Right lung (tissue), 2 donors: ENCODE measurements at regions not wholly inside any gene's neighbourhood (a gene's known extent, or its start where the extent isn't known, plus 50 kb on each side); places are given as distances from the start of the nearest gene placed in this dataset.
A peak's percentile ranks its signal among the peaks of the same experiment; 100 is the strongest.

Source experiments
- DNase-seq, 2 donors: peaks; one replicate each; pipeline ENCODE4 v3.0.0-alpha.2; 2013

DNA sequence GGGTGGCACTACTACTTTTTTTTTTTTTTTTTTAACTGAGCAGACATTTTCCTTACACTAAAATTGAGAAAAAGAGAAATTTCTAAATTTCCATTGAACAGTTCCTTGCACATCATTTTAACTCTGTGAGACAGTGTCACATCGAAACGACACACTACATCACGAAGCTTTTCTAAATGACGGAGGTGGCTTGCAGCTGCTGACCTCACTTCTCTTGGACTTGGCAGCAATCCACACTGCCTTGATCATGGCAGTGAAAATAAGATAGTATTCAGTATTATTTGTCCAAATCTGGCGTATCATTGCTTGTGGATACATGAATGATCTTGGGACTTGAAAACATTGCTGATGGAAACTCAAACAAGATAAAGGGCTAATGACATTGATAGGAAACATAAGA, 80.3 kb upstream of the CYYR1 start:
- no peak for DNase-seq

GRCh38 chr21:26652854-26653253, 79.8 kb upstream of the CYYR1 start:
- peak; percentile 70 to 79 for DNase-seq

- no peak for DNase-seq
Observed at GRCh38 chr21:26641062-26641461, 68.0 kb upstream of the CYYR1 start.

DNA sequence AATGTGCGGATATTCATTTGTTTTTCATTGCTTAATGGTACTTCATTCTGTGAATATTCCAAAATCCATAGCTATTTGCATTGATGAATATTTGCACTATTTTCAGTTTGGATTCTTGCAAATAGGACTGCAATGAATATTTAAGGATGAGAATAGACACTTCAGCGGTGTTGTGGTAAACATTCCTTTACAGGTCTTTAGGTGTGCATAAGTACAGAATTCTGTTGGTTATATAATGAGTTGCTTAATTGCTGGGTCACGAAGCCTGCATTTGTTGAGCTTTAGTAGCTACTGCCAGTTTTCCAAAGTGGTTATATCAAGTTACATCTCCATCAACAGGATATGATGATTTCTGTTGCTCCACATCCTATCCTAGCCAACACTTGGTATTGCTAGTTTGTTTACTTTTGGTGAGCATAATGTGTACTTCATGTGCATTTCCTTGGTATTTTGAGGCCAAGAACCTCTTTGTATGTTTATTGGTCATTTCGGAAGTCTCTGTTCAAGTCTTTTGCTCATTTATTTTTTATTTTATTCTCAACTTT, 64.2 kb upstream of the CYYR1 start:
- no peak for DNase-seq

GRCh38 chr21:26635681-26636080, 62.6 kb upstream of the CYYR1 start:
- no peak for DNase-seq

DNA sequence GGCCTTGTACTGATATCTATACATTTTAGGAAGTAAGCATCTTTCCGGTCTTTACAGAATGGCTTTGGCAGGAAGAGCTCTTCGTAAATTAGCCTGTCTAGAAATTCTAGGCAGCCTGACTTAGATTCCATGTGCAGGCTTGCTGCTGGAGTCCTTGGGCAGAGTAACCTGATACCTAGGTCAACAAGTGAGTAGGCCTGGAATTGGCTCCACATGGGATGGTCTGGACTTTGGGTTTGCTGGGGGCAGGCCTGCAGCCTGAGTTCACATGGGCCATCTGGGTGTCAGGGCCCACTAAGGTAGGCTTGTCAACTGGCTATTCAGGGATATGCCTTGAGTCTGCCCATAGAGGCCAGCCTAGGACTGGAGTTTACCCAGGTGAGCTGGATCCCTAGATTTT, 59.6 kb upstream of the CYYR1 start:
- DNase-seq, result no peak

DNA sequence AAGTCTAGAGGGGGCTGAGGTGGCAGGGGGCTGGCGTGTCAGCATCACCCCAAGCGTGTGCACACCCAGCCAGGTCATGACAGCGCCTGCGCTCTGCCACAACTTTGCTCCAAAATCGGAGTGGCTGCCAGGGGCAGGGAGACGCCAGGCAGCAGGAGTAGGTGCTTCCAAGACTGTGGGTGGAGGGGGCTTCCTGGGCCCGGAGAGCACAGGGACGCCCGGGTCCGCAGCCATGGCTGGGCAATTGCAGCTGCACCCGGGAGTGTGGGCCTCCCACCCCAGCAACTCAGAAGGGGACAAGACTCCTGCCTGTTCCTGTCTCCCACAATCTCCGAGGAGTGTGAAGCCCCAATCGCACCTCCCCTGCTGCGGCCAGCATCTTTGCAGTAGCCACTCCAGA, 53.1 kb upstream of the CYYR1 start:
- no peak for DNase-seq

DNA sequence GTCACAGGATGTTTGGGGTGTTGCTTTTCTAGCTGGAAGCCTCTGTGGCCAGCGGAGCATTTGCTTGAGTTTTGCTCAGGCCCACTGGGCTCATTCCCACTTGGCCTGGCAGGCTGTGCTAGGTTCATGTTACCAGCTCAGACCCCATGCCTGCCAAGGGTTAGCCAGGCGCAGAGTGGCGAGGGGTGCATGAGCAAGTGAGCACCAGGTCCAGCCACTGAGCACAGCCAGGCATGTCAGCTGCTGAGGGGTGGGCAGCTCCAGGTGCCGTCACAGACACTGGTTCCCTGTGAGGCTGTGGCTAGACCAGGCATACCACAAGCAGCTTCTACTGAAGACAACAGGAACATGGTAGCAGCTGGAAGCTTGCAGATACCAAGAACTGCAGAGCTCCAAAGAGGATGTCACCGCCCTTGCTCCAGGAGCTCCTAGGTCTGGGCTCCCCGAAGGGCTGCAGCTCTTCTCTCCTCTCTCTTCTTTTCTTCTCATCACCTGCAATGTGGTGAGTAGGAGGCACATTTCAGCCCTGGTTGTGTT, 52.0 kb upstream of the CYYR1 start:
- DNase-seq, result no peak
